ENCODE measurements at regions not wholly inside any gene's neighbourhood (a gene's known extent, or its start where the extent isn't known, plus 50 kb on each side); places are given as distances from the start of the nearest gene placed in this dataset.

DNA sequence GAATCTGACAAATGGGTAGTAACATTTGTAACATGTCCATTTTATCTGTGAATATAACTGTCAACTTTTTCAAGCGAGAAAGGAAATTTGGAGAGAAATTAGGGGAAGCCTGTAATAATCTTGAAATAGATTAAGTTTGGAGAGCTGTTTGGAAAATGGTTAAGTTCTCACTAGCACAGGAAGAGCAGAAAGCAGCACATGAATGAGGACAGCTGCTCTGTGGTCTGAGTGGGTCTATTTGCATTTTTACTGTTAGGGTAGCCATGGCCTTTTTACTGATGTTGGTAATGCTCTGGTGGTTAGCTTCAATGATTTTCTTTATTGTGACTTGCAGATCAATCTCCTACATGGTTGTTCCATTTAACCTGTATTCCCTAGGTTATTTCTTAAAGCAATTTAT, 144.5 kb upstream of the GDNF start:
- TF ChIP-seq FOS (IDR thresholded peaks at IDR 0.05; ENCODE audit: low read depth, low read length) (no peak), RAD21 (IDR thresholded peaks at IDR 0.05; ENCODE audit: low read length) (no peak), POLR2A (IDR thresholded peaks at IDR 0.05; ENCODE audit: low read depth, low read length) (no peak), MAFK (IDR thresholded peaks at IDR 0.05; ENCODE audit: low read depth, low read length) (no peak)
- TF ChIP-seq, protein P1, sequence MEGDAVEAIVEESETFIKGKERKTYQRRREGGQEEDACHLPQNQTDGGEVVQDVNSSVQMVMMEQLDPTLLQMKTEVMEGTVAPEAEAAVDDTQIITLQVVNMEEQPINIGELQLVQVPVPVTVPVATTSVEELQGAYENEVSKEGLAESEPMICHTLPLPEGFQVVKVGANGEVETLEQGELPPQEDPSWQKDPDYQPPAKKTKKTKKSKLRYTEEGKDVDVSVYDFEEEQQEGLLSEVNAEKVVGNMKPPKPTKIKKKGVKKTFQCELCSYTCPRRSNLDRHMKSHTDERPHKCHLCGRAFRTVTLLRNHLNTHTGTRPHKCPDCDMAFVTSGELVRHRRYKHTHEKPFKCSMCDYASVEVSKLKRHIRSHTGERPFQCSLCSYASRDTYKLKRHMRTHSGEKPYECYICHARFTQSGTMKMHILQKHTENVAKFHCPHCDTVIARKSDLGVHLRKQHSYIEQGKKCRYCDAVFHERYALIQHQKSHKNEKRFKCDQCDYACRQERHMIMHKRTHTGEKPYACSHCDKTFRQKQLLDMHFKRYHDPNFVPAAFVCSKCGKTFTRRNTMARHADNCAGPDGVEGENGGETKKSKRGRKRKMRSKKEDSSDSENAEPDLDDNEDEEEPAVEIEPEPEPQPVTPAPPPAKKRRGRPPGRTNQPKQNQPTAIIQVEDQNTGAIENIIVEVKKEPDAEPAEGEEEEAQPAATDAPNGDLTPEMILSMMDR (conservative IDR thresholded peaks at IDR 0.05; ENCODE audit: low read depth, low read length), result no peak
